ENCODE measurements at regions not wholly inside any gene's neighbourhood (a gene's known extent, or its start where the extent isn't known, plus 50 kb on each side); places are given as distances from the start of the nearest gene placed in this dataset.

GRCh38 chr4:56195025-56195424 lies 192.3 kb downstream of the AASDH start:
- Histone ChIP-seq H3K4me2 (ENCODE audit: insufficient read depth, low read length) (no peak overlapping the region), H3K4me3 (ENCODE audit: insufficient read depth, low read length) (no peak overlapping the region), H3K27me3 (ENCODE audit: insufficient read depth, low read length) (no peaks in the 10 kb centered on the region), H4K20me1 (ENCODE audit: insufficient read depth, low read length) (no peaks in the 10 kb centered on the region), H3K9me3 (ENCODE audit: low read depth, low read length) (no peaks in the 10 kb centered on the region), H3K27ac (ENCODE audit: low read depth, low read length) (no peak overlapping the region), H3K4me1 (ENCODE audit: insufficient read depth, low read length) (no peaks in the 10 kb centered on the region), H2AFZ (ENCODE audit: low read length) (no peak overlapping the region), H3K79me2 (ENCODE audit: insufficient read depth, low read length) (no peaks in the 10 kb centered on the region), H3K36me3 (ENCODE audit: insufficient read depth, low read length) (no peaks in the 10 kb centered on the region)
- TF ChIP-seq, protein P1, sequence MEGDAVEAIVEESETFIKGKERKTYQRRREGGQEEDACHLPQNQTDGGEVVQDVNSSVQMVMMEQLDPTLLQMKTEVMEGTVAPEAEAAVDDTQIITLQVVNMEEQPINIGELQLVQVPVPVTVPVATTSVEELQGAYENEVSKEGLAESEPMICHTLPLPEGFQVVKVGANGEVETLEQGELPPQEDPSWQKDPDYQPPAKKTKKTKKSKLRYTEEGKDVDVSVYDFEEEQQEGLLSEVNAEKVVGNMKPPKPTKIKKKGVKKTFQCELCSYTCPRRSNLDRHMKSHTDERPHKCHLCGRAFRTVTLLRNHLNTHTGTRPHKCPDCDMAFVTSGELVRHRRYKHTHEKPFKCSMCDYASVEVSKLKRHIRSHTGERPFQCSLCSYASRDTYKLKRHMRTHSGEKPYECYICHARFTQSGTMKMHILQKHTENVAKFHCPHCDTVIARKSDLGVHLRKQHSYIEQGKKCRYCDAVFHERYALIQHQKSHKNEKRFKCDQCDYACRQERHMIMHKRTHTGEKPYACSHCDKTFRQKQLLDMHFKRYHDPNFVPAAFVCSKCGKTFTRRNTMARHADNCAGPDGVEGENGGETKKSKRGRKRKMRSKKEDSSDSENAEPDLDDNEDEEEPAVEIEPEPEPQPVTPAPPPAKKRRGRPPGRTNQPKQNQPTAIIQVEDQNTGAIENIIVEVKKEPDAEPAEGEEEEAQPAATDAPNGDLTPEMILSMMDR (IDR thresholded peaks at IDR 0.05; ENCODE audit: extremely low read depth, low read depth, low read length): no peak
- no peak for DNase-seq (ENCODE audit: insufficient read length, low spot score, missing footprints)

GRCh38 chr4:56191534-56191933 lies 195.8 kb downstream of the AASDH start:
- no peaks in the 10 kb centered on the region for H3K79me2 ChIP-seq (ENCODE audit: insufficient read depth, low read length)
- no peaks in the 10 kb centered on the region for H3K27me3 ChIP-seq (ENCODE audit: insufficient read depth, low read length)
- no peaks in the 10 kb centered on the region for H3K36me3 ChIP-seq (ENCODE audit: insufficient read depth, low read length)
- H3K9me3 ChIP-seq (ENCODE audit: low read depth, low read length): no peaks in the 10 kb centered on the region
- H3K4me2 ChIP-seq (ENCODE audit: insufficient read depth, low read length): no peak overlapping the region
- H3K4me1 ChIP-seq (ENCODE audit: insufficient read depth, low read length): no peaks in the 10 kb centered on the region
- TF ChIP-seq, protein P1 (IDR thresholded peaks at IDR 0.05; ENCODE audit: extremely low read depth, low read depth, low read length): no peak
- no peak for DNase-seq (ENCODE audit: insufficient read length, low spot score, missing footprints)
- H4K20me1 ChIP-seq (ENCODE audit: insufficient read depth, low read length): no peaks in the 10 kb centered on the region
- H2AFZ ChIP-seq (ENCODE audit: low read length): no peak overlapping the region
- H3K4me3 ChIP-seq (ENCODE audit: insufficient read depth, low read length): no peak overlapping the region
- H3K27ac ChIP-seq (ENCODE audit: low read depth, low read length): no peak overlapping the region

- Histone ChIP-seq H3K4me2 (ENCODE audit: insufficient read depth, low read length) (no peak overlapping the region), H3K27me3 (ENCODE audit: insufficient read depth, low read length) (no peaks in the 10 kb centered on the region), H2AFZ (ENCODE audit: low read length) (no peak overlapping the region), H3K9me3 (ENCODE audit: low read depth, low read length) (no peaks in the 10 kb centered on the region), H3K79me2 (ENCODE audit: insufficient read depth, low read length) (no peaks in the 10 kb centered on the region), H3K27ac (ENCODE audit: low read depth, low read length) (no peak overlapping the region), H3K36me3 (ENCODE audit: insufficient read depth, low read length) (no peaks in the 10 kb centered on the region), H4K20me1 (ENCODE audit: insufficient read depth, low read length) (no peaks in the 10 kb centered on the region), H3K4me1 (ENCODE audit: insufficient read depth, low read length) (no peaks in the 10 kb centered on the region), H3K4me3 (ENCODE audit: insufficient read depth, low read length) (no peak overlapping the region)
- TF ChIP-seq, protein P1 (IDR thresholded peaks at IDR 0.05; ENCODE audit: extremely low read depth, low read depth, low read length): no peak
- no peak for DNase-seq (ENCODE audit: insufficient read length, low spot score, missing footprints)
Observed at GRCh38 chr4:56187688-56188087, 199.6 kb downstream of the AASDH start.

- H3K27me3 ChIP-seq (ENCODE audit: insufficient read depth, low read length): no peaks in the 10 kb centered on the region
- H3K9me3 ChIP-seq (ENCODE audit: low read depth, low read length): no peaks in the 10 kb centered on the region
- no peak overlapping the region for H3K4me2 ChIP-seq (ENCODE audit: insufficient read depth, low read length)
- no peak overlapping the region for H3K27ac ChIP-seq (ENCODE audit: low read depth, low read length)
- no peak overlapping the region for H3K4me3 ChIP-seq (ENCODE audit: insufficient read depth, low read length)
- no peak for DNase-seq (ENCODE audit: insufficient read length, low spot score, missing footprints)
- TF ChIP-seq, protein P1 (IDR thresholded peaks at IDR 0.05; ENCODE audit: extremely low read depth, low read depth, low read length): no peak
- H4K20me1 ChIP-seq (ENCODE audit: insufficient read depth, low read length): no peaks in the 10 kb centered on the region
- no peaks in the 10 kb centered on the region for H3K79me2 ChIP-seq (ENCODE audit: insufficient read depth, low read length)
- no peaks in the 10 kb centered on the region for H3K36me3 ChIP-seq (ENCODE audit: insufficient read depth, low read length)
- H3K4me1 ChIP-seq (ENCODE audit: insufficient read depth, low read length): no peaks in the 10 kb centered on the region
- H2AFZ ChIP-seq (ENCODE audit: low read length): no peak overlapping the region
Observed at GRCh38 chr4:56186808-56187523, 200.3 kb downstream of the AASDH start.
